GM18520 (cell line): ENCODE measurements at regions not wholly inside any gene's neighbourhood (a gene's known extent, or its start where the extent isn't known, plus 50 kb on each side); places are given as distances from the start of the nearest gene placed in this dataset.

Source experiments
- ATAC-seq: cut with Tn5 transposase; IDR thresholded peaks from one replicate; pipeline ENCODE4 v1.9.1; 2021; ENCODE audit not compliant: unreplicated experiment

DNA sequence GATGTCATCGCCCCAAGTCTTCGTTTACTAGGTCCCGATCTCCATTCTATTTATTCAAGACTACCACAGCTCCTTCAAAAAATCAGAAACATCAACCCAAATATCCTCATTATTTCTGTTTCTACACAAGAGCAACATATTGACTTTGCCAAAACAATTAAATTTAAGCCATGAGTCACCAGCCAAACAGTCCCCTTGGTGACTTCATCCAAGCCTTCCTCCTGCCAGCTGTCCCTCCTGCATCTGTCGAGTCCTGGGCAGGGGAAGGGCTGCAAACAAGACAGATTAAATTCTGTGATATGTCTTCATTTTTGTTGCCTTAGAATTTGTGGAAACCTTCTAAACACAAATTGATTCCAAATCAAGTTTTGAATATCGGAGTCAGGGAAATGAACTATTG is 110.3 kb downstream of the SP3 start:
- ATAC-seq = no peak

DNA sequence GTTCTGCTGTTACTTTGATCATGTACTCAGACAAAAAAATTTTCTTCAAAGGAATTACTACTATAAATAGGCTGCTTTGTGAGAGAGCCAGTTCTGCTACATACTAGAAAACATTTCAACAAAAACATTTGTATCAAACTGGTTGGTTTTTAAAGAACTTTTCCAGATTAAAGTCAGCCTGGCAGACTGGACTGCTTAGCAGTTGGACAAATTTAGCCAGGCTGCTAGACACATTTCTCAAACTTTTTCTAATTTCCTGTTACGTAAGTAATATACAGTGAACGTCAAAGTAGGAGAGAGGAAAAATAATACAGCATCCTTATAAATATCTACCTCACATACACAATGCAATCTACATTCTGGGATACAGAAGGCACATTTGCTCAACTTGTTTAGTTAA is 109.5 kb downstream of the SP3 start:
- ATAC-seq = no peak
